CD4-positive, alpha-beta T cell treated with Interleukin-2 at 100 ng/mL for 4 hours (primary cell): ENCODE measurements at regions not wholly inside any gene's neighbourhood (a gene's known extent, or its start where the extent isn't known, plus 50 kb on each side); places are given as distances from the start of the nearest gene placed in this dataset.

ENCODE experiments used
- DNase-seq: peaks from one replicate; pipeline ENCODE4 v3.0.0-alpha.2; 2020; ENCODE audit warnings: low spot score

DNA sequence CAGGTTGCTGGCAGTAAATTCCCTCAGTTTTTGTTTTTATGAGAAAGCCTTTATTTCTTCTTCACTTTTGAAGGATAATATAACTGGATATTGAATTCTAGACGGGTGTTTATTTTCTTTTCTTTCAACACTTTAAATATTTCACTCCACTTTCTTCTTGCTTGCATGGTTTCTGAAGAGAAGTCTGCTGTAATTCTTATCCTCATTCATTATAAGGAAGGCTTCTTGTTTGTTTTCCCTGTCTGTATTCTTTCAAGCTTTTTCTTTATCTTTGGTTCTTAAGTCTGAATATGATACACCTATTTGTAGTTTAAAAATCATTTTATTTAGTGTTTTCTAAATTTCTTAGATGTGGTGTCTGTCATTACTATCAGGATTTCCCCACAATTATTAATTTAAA is 1054.3 kb downstream of the TLE1 start:
- no peak for DNase-seq

DNA sequence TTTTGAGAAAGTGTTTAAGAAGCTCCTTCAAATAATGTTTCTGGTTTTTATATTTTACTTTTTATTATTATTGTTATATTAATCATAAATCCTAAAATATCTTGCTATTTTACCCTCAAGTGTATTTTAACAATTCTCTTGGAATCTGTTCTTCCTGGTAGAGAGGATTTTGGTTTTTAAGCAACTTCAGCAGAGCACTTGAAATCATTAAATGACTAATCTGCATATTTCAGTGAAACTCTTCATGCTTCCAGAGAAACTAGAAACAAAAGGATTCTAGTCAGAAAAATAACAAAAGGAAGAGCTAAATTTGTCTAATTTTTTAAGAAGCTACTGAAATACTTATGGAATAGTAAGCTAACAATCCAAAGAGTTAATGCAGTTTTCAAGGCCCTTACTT is 1057.3 kb downstream of the TLE1 start:
- no peak for DNase-seq

DNA sequence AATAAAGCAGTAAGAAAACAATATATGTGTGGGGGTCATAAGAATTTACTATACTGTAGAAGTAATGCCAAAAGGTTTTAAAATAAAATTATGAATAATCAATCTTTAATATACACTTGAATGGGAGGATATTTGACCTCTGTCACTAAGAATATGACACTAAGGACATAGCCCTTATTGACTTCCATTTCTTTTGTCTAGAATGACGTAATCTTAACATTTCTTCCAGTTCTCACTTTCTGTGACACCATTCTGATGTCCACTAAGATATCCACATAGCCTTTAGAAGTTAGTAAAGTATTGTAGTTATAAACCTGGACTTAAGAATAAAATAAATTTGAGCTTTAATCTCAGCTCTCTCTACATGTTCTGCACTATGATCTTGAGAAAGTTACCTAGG is 1050.7 kb downstream of the TLE4 start:
- DNase-seq = no peak

DNA sequence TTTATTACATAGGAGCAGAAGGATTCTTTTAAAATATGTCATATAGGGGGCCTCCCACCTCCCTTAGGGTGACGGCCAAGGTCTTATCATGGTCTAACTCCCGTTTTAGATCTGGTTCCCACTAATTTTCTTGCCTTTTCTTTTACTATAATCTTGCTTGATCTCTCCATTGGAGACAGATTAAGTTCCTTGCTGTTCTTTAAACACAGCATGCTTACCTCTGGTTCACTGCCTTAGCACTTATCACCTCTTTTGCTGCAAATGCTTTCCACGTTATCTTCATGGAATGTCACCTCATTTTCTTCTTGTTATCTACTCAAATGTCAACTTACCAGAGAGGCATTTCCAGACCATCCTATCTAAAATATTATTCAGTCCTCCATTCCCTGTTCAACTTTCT is 1047.6 kb downstream of the TLE4 start:
- DNase-seq = no peak

DNA sequence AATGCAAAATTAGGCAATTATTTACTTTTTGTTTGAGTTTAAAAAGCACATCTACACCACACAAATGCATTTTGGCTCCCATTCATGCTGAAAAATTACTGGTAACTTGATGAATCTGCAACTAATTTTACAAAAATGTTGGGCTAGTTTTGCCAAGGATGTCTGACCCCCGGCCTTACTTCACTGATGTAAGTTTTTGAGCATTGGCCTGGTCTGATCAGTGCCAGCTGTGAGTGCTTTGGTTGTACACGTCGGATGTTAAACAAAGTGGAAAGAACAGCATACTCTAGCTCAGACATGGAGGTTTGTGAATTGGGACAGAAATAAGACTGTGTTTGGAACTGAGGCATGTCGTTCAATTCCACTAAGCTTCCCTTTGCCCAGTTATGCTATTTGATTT is 1044.2 kb downstream of the TLE4 start:
- no peak for DNase-seq

DNA sequence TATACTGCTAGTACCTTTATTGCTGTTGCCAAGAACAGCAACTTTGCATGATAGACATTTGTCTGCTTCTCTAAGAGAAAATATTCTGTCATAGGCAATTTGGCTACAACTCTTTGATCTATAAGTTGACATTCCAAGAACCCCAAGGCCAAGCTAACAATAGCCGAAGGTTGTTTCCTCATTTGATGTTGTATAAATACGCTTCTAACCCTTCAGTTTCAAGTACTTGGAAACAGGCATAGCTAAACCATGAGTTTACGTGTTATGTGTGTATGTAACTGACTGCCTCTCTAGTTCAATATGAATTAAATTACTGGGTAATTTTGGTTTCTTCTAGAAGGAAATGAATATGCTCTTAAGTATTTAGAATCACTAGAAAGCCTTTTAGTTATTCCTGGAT is 1034.0 kb downstream of the TLE4 start:
- DNase-seq = no peak

DNA sequence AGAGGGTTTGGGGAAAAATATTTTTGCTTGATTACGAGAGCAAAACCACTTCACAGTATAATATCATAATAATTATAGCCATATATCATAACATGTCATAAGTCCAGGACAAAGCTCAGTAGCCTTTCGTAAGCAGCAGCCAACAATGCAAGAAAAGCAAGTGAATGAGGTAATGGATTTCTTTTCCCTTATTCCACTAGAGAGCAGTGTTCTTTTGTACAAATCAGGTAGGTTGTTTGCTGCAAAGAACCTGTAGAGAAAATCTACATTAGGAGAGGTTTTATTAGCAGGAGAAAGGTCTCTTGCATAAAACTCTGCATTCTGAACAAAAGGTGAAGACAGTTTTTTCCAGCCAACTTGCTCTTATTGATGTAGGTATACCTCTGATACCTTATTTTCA is 1033.4 kb downstream of the TLE4 start:
- no peak for DNase-seq

DNA sequence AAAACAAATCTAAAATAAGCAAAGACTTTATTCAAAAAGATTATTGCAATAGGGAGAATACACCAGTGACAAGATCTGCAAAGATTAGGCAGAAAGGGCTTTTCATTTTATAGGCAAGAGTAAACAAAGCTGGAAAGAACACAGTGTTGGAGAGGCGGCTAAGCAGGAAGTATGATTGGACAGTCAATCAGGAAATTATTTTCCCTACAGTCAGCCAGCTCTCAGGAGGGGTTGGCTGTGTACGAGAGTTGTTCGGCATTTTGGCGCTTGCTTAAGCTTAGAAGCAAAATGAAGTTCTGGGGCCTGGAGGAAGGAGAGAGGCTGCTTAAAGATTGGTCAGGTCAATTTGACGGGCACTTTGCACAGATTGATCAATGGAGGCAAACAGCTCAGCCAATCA is 1030.5 kb downstream of the TLE4 start:
- no peak for DNase-seq

DNA sequence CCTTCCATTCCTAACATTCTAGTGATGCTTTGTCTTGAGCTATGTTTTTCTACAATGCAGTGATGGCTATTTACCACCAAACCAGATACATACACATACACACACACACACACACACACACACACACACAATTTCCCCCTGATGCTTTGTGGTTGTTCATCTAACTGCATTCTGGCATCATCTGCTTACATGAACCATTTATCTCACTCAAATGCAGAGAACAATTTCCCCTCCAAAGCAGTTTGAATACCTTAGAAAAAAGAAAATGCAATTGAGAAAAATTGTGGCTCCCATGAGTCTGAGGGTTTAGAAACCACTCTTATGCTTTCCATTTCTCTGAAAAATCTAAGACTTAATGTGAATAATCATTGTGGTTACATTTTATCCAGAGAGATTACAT is 1024.8 kb downstream of the TLE4 start:
- DNase-seq = no peak

DNA sequence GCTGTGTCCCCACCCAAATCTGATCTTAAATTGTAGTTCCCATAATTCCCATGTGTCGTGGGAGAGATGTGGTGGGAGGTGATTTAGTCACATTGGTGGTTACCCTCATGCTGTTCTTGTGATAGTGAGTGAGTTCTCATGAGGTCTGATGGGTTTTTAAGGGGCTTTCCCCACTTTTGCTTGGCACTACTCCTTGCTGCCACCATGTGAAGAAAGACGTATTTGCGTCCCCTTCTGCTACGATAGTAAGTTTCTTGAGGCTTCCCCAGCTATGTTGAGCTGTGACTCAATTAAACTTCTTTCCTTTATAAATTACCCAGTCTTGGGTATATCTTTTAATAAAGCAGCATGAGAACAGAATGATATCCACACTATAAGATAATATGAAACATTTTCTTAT is 1023.4 kb downstream of the TLE4 start:
- no peak for DNase-seq

DNA sequence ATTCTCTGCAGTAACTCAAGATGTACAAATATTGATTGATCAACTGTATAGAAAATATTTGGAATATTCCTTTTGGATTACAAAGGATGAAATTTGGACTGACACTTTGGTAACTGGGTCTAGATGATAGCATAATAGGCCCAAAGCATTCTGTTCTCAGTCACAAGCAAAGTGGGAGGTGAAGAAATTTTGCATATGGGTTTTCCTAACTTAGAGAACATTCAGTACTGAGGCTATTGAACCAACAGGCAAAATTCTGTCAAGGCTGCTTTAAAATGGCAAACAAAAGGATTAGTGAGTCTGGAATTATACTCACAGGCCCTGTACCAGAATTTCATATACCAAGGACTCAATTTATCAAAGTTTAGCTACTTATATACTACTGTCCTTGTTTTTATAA is 1020.6 kb downstream of the TLE4 start:
- no peak for DNase-seq

DNA sequence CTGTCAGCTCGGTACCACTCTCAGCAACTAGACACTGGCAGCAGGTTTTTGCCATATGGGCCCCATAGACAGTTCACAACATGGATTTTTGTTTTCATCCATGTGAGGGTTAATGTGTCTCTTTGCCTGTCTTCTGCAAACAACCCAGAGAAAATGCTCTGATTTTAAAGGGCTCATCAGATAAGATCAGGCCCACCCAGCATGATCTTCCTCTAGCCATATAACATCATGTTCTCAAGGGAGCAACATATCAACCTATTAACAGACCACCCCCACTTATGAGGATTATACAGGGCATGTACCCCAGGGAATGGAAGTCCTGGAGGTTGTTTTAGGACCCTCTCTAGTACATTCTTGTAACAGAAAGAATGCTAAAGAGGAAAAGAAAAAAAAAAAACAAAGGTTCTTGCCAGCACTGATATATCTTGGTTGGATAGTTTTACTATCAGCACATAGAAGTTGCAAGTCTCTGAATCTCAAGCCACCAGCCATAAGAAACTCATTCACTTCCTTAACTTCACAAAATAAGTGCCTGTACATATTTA is 1015.1 kb downstream of the TLE4 start:
- no peak for DNase-seq

DNA sequence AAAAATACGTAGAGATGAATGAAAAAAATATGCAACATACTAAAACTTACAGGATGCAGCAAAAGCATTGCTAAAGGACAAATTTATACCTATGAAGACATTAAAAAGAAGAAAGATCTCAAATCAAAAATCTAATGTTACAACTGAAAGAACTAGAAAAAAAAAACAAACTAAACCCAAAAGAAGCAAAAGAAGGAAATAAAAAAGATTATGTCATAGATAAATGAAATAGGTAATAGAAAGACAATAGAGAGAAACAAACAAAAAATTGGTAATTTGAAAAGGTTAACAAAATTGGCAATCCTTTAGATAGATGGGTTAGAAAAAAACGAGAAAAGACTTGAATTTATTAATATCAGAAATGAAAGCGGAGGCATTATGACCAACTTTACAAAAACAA is 1000.2 kb downstream of the TLE4 start:
- DNase-seq = no peak

DNA sequence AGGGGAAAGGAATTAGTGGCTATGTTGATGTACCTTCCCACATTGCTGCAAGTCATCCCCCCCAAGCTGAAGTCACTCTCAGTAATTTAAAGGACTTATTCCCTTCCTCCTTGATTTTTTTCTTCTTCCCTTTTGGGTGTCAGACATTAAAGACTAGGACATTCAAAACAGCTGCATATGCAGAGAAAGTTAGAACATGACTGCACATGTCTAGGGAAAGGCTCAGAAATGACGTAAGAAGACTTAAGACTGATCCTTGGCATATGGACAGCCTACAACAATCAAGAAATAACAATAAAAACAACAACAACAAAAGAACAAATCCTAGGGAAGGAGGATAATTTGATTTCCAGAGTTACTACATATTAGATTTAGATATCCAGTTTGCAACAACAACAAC is 997.5 kb downstream of the TLE4 start:
- DNase-seq = no peak

DNA sequence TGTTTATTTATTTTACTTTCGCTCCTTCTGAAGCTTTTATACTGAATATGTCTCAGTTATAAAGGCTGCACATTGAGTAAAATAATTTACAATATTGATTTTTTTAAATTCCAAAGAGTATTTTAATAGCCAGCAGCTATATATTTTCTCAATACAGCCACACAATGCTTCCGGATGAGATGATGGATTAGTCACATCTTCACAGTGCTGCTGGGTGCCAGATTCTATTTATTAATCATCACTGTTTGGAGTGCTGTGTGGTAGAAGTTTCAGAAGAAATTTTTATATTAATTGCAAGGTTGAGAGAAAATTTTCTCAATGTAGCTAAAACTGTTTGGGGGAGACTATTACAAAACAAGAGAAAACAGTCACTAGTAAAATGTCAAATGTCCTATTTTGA is 989.8 kb downstream of the TLE4 start:
- DNase-seq = no peak

DNA sequence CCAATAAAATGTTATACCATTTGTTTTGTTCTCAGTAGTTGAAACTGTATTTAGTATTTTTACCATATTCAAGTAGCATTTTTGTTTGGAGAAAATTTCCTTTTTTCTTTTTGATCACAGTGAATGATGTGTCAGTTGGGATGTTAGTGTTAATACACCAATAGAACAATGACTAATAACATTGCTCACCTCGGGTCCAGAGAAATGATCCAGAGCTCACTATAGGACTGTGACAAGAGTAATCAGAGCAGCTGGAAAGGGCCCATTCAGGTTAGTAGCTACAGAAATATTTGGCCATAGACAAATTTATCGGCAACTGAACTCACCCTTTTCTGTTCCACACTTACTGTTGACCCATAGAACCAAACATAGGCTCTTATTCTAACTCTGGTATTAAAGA is 989.2 kb downstream of the TLE4 start:
- DNase-seq = no peak

DNA sequence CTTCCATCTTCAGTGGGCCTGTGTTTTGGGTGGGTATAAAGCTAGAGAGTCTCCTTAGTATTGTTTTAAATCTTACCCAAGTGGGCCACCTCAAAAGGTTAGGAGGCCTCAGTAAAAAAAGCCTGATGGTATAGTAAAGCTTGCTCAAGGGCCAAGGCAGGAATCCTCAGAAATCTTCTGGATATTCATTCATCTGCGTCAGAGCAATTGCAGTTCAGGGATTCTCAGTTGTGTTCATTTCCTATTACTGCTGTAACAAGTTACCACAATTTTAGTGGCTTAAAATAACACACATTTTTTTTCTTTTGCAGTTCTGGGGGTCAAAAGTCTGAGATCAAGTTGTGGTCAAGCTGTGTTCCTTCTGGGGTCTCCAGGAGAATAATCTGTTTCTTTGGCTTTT is 985.5 kb downstream of the TLE4 start:
- no peak for DNase-seq

DNA sequence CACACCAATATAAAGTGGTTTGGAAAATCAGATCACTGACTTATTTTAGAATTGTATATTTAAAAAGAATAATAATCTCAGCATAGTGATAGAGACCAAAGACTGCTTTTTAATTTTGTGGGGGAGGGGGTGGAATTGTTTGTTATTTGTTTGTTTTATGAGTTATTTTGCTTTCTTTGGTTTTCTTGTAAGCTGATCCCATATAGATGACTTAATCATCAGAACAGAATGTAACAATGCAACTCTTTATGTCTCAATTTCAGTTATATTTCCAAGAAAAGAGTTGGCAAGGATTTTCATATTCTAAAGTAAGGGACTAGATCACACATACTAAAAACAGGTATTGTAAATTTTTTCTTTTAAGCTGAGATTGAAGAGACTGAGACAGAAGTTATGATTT is 984.9 kb downstream of the TLE4 start:
- no peak for DNase-seq

DNA sequence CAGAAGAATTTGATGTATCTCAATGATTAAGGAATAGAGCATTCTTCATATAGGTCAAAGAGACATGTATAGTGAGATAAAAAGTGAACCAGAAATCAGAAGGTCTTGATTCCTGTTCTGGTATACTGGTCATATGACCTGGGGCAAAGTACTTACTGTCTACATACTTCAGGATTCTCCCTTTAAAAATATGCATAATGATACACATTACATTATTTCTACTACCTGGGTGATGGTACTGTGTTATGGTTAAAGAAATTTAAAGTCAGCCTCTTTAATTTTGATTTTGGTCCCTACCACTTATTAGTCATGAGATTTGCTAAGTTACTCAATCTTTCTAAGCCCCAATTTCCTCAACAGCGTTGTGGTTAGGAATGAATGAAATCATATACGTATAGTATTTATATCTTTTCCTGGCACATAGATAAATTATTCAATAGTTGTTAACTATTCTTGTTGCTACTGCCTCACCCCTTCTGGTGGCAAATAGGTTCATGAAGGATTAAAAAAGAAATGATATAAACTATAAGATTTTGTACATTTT is 984.1 kb downstream of the TLE4 start:
- DNase-seq = no peak

DNA sequence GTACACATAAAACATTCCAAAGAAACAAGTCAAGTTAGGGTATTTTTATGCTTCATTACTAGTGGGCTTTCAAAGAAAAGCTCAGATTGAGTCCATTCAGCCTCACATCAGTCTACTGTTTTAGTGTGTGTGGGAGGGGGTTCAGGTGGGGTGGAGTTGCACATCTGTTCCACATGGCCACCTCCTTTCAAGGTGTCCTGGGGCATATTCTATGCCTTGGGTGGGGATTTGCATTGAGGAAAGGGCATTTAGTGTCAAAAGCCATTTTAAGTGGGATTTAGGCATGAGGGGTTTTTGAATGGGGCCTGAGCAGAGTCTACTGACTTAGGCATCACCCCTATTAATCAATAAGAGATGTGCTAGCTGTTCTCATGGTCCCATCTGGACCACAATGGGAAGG is 983.1 kb downstream of the TLE4 start:
- DNase-seq = no peak

DNA sequence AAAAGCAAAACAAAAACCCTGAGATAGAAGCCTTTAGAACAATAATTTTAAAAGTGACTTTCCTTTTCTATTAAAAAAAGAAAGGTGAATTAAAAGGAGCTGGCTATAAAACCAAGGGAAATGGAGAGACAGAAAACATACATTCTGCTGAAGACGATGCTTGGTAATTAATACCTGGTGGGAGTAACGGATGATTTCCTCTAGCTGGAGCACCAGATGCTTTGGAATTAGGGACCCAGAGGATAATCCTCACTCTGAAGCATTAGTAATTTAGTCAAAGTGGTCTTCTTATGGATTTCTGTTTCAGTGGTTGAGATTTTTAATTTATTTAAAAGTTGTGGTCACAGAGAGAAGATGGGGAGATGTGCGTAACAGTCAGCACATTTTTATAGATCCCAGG is 982.5 kb downstream of the TLE4 start:
- no peak for DNase-seq

DNA sequence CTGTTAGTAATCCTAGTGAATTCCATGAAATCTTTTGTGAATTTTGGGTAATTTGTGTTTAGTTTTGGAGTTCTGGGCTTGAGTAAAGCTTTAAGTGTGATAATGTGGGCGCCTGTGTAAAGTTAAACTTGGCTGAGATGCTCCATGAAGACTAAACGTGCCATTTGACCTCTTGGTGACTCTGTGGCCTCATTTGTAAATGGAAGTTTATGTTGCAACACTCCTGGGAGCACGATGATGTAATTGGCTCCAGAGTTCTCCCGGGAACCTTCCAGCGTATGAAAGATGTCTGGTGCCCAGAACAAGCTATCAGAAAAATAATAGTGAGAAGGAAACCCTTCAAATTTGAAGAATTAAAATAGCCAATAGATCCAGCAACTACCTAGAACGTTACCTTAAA is 981.2 kb downstream of the TLE4 start:
- no peak for DNase-seq

DNA sequence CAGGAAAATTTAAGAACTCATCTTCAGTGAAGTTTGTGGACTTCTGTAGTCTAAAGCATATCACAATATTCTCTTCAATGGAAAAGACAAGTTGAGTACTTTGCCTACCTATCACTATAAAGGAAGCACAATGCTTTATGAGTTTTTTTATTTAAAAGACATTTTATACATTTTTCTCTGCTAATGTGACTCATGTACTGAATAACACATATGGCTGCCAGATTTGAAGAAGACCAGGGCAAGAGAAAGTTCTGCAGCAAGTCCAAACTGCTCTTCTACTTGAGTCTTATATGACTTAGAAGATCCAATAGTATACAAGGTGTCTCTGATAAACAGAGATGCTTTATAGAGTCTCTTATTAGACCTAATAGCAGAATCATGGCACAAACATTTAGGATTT is 978.4 kb downstream of the TLE4 start:
- no peak for DNase-seq

DNA sequence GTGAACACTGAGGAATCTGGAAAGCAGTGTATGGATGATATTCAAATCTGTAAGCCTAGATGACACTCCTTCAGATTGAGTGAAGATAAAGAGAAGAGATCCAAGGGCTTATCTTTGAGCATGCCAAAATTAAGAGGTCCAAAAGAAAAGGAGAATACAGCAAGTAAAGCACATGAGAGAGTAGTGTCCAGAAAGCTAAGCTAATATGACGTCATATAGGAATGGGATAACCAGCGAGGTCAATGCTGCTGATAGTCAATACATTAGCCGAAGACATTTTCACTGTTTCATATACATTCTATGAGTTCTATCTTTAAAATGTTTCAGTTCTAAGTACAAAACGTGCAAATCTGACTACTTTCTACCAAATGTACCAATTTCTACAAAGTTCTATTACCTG is 975.8 kb downstream of the TLE4 start:
- no peak for DNase-seq

DNA sequence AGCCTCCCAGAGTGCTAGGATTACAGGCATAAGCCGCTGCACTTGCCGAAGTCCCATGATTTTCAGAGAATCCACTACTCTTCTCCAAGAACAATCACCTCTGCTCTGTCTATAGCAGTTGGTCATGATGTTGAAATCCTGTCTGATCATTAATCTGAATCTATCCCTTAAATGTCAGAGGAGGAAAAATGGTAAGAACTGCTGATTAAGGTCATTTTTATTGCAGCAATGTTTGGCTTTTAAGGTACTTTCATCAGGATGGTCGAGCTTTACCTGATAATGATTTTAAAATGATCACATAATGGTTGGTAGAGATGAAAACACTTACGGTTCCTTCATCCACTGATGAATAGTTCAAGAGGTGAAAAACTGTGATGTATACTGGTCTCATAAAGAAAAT is 968.6 kb downstream of the TLE4 start:
- DNase-seq = no peak
